Stimulated activated naive CD8-positive, alpha-beta T cell treated with anti-CD3 and anti-CD28 coated beads, Interleukin-15, Interleukin-2, amounts not matched to agents 100 ng/mL and 50 ng/mL, for 24 hours (primary cell): ENCODE measurements at regions not wholly inside any gene's neighbourhood (a gene's known extent, or its start where the extent isn't known, plus 50 kb on each side); places are given as distances from the start of the nearest gene placed in this dataset.

Experiments used
- H3K27ac Mint-ChIP-seq: one replicate; pipeline ENCODE4 v1.8.0; 2021; ENCODE audit warnings: mild to moderate bottlenecking, mixed read lengths
- H3K27me3 Mint-ChIP-seq: one replicate; pipeline ENCODE4 v1.8.0; 2021; ENCODE audit warnings: mixed read lengths
- H3K36me3 Mint-ChIP-seq: one replicate; pipeline ENCODE4 v1.8.0; 2021; ENCODE audit warnings: low read depth, mixed read lengths
- H3K4me1 Mint-ChIP-seq: one replicate; pipeline ENCODE4 v1.8.0; 2021; ENCODE audit warnings: low read depth, mixed read lengths
- H3K4me3 Mint-ChIP-seq: one replicate; pipeline ENCODE4 v1.8.0; 2021; ENCODE audit warnings: mild to moderate bottlenecking, mixed read lengths
- H3K9me3 Mint-ChIP-seq: one replicate; pipeline ENCODE4 v1.8.0; 2021; ENCODE audit warnings: mixed read lengths

GRCh38 chr5:3303777-3304176, 291.9 kb upstream of the IRX1 start:
- no peaks in the 10 kb centered on the region for H3K36me3 Mint-ChIP-seq
- H3K9me3 Mint-ChIP-seq, result peaks cover 8% of the 10 kb centered on the region
- no peak overlapping the region for H3K27ac Mint-ChIP-seq
- H3K4me3 Mint-ChIP-seq, result no peak overlapping the region
- peaks cover 6% of the 10 kb centered on the region for H3K27me3 Mint-ChIP-seq
- no peaks in the 10 kb centered on the region for H3K4me1 Mint-ChIP-seq

DNA sequence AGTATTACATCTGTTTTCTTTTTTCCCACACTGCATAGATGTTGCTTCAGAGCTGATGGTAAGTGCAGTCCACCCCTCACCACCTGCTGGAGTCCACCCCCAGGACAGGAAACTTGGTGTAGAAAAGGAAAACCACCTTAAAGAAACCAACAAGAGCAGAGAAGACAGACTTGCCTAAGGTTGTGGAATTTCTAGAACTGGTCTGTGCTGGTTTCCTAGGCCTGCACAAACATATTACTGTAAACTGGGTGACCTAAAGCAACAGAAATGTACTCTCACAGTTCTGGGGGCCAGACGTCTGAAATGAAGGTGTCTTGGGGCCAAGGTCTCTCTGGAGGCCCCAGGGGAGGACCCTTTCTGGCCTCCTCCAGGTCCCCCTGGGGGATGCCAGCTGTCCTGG, 293.4 kb upstream of the IRX1 start:
- Mint-ChIP-seq H3K27ac (no peak overlapping the region), H3K27me3 (peaks cover 6% of the 10 kb centered on the region), H3K4me1 (no peaks in the 10 kb centered on the region), H3K4me3 (no peak overlapping the region), H3K9me3 (peaks cover 4% of the 10 kb centered on the region), H3K36me3 (no peaks in the 10 kb centered on the region)

DNA sequence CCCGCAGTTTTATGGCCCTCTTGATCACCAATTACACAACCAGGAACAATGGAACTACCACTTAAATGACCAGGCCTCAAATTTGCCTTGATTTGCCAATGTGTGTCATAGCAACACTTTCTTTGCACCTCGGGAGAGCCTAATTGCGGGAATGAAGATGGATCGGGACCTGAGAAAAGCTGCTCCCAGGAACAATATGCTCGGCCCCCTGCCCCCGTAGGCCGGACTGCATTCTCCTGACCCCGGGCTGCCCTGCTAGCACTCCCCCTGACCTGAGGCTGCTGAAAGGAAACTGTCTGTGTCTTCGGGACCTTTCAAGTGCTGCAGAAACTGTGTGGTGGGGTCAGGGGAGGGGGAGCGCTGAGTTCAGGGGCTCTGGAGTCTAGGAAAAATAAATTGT, 294.3 kb upstream of the IRX1 start:
- H3K36me3 Mint-ChIP-seq, result no peaks in the 10 kb centered on the region
- peaks cover 6% of the 10 kb centered on the region for H3K27me3 Mint-ChIP-seq
- H3K9me3 Mint-ChIP-seq, result peaks cover 4% of the 10 kb centered on the region
- H3K27ac Mint-ChIP-seq, result no peak overlapping the region
- H3K4me1 Mint-ChIP-seq, result no peaks in the 10 kb centered on the region
- no peak overlapping the region for H3K4me3 Mint-ChIP-seq

DNA sequence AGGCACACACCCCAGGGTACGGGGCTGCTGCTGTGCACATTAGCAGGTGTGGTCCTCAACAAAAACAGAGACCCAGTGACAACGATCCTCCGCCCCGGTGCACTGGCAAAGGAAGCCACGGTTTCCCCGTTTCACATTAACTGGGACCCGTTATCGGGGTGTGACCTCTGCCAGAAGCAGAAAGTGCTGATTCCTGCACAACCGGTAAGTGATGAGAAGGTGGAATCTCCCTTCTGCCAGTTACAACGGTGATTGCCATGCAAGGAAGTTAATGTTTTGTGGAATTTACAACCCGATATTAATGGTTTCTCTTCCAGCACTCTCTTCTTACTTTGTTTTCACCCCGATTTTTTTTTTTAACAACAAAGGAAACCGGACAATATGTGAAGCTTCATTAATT, 294.9 kb upstream of the IRX1 start:
- Mint-ChIP-seq H3K4me1 (no peaks in the 10 kb centered on the region), H3K27me3 (peaks cover 6% of the 10 kb centered on the region), H3K27ac (no peak overlapping the region), H3K4me3 (no peak overlapping the region), H3K36me3 (no peaks in the 10 kb centered on the region), H3K9me3 (peaks cover 4% of the 10 kb centered on the region)

DNA sequence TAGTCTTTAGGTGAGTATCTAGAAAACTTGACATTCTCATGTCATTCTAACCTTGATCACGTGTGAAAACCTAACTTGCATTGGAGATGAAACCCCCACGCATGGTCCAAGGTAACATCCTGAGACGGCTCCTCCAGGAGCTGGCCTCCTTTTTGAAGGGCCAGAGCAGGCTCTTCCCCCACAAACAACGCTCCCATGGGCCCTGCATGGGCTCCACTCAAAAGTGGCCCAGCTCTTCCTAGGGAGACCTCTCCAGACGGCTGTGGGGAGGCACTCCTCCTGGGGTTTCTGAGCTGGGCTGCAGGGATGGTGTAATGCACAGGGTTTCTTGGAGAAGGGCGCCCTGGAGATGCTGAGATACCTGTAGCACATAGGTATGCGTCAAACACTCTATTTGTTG, 296.2 kb upstream of the IRX1 start:
- Mint-ChIP-seq H3K4me1 (no peaks in the 10 kb centered on the region), H3K36me3 (no peaks in the 10 kb centered on the region), H3K9me3 (no peaks in the 10 kb centered on the region), H3K27ac (no peak overlapping the region), H3K4me3 (no peak overlapping the region), H3K27me3 (peaks cover 6% of the 10 kb centered on the region)

DNA sequence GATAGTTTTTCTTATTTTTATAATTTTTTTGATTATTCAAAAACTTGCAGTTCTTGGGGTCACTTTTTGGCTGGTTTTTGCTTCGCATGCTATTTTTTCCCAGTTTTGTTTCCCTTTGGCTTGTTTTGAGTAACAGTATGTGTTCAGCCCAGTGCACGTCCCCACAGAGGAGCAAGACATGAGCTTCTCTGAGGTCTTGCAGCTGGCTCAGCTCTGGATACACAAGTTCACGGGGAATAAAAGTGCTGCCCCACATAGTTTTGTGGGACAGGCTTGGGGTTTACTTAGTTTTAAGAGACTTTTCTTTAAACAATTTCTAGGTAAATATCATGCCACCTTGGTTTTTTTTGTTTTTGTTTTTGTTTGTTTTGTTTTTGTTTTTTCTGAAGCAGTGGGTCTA, 297.8 kb upstream of the IRX1 start:
- H3K27me3 Mint-ChIP-seq, result peaks cover 6% of the 10 kb centered on the region
- no peaks in the 10 kb centered on the region for H3K36me3 Mint-ChIP-seq
- H3K9me3 Mint-ChIP-seq, result no peaks in the 10 kb centered on the region
- no peak overlapping the region for H3K4me3 Mint-ChIP-seq
- no peaks in the 10 kb centered on the region for H3K4me1 Mint-ChIP-seq
- no peak overlapping the region for H3K27ac Mint-ChIP-seq

DNA sequence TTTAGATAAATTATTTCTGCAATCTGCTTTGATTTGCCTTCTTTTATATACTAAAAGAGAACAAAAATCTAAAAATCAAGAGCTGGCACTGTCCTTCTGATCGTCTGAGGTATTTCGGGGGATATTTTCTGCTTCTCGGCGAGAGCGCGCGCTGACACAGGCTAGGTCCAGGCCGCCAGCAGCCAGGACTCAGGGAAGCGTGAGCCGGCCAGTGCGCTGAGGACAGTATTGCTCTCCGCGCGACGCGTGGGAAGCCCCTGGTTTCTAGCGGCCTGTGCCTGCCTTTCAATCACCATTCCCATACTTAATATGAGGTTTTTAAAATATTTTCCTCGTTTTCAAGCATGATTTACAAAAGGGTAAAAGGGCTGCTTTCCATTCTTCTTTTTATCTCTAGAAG, 307.3 kb upstream of the IRX1 start:
- H3K4me3 Mint-ChIP-seq, result no peak overlapping the region
- no peak overlapping the region for H3K27ac Mint-ChIP-seq
- H3K36me3 Mint-ChIP-seq, result no peaks in the 10 kb centered on the region
- H3K27me3 Mint-ChIP-seq, result no peaks in the 10 kb centered on the region
- no peaks in the 10 kb centered on the region for H3K4me1 Mint-ChIP-seq
- H3K9me3 Mint-ChIP-seq, result no peaks in the 10 kb centered on the region

GRCh38 chr5:3287516-3287915, 308.1 kb upstream of the IRX1 start:
- Mint-ChIP-seq H3K27me3 (no peaks in the 10 kb centered on the region), H3K9me3 (no peaks in the 10 kb centered on the region)

GRCh38 chr5:3285621-3286020, 310.0 kb upstream of the IRX1 start:
- no peaks in the 10 kb centered on the region for H3K4me1 Mint-ChIP-seq
- no peak overlapping the region for H3K27ac Mint-ChIP-seq
- no peak overlapping the region for H3K4me3 Mint-ChIP-seq
- H3K27me3 Mint-ChIP-seq, result peaks cover 4% of the 10 kb centered on the region
- H3K9me3 Mint-ChIP-seq, result no peaks in the 10 kb centered on the region
- H3K36me3 Mint-ChIP-seq, result no peaks in the 10 kb centered on the region

More at GRCh38 chr5:3287516-3287915, 308.1 kb upstream of the IRX1 start:
- no peaks in the 10 kb centered on the region for H3K36me3 Mint-ChIP-seq
- no peaks in the 10 kb centered on the region for H3K4me1 Mint-ChIP-seq
- H3K4me3 Mint-ChIP-seq, result no peak overlapping the region
- H3K27ac Mint-ChIP-seq, result no peak overlapping the region

DNA sequence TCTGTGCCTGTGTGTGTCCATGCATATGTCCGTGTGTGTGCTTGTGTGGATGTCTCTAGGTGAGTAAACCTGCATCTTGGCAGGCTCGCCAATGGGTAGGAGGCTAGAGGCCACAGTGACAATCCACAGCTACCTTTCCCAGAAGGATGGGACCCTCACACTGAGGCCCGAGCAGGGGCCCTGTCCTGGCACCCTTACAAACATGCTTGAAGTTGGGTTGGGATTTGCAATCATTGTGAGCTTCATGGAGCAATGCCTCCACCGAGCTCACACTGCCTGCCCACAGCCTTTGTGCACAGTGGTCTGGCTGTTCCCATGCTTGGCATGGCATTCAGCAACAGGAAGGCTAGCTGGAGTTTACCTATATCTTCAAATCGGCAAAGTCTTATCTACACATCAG, 311.1 kb upstream of the IRX1 start:
- Mint-ChIP-seq H3K27ac (no peak overlapping the region), H3K27me3 (peaks cover 10% of the 10 kb centered on the region), H3K4me3 (no peak overlapping the region), H3K4me1 (no peaks in the 10 kb centered on the region), H3K36me3 (no peaks in the 10 kb centered on the region), H3K9me3 (no peaks in the 10 kb centered on the region)

- Mint-ChIP-seq H3K36me3 (no peaks in the 10 kb centered on the region), H3K4me3 (no peak overlapping the region), H3K9me3 (no peaks in the 10 kb centered on the region), H3K27ac (no peak overlapping the region), H3K27me3 (peaks cover 10% of the 10 kb centered on the region), H3K4me1 (no peaks in the 10 kb centered on the region)
Observed at GRCh38 chr5:3282841-3283240, 312.8 kb upstream of the IRX1 start.

GRCh38 chr5:3281366-3281765, 314.3 kb upstream of the IRX1 start:
- H3K27me3 Mint-ChIP-seq, result peaks cover 10% of the 10 kb centered on the region
- no peaks in the 10 kb centered on the region for H3K4me1 Mint-ChIP-seq

DNA sequence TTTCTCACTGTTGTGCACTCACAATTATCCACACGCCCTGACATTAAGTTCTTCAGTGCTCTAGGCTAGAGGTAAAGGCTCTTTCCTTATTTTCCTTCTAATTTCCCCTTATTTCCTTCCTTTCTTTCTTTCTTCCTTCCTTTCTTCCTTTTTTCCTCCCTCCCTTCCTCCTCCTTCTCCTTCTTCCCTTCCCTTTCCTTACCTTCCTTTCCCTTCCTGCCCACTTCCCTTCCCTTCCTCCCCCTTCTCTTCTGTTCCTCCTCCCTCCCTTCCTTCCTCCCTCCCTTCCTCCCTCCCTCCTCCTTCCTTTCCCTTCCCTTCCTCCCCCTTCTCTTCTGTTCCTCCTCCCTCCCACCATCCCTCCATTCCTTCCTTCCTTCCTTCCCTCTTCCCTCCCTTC, 317.0 kb upstream of the IRX1 start:
- Mint-ChIP-seq H3K4me3 (no peak overlapping the region), H3K27ac (no peak overlapping the region), H3K9me3 (no peaks in the 10 kb centered on the region), H3K27me3 (peaks cover 10% of the 10 kb centered on the region), H3K36me3 (no peaks in the 10 kb centered on the region), H3K4me1 (no peaks in the 10 kb centered on the region)

More at GRCh38 chr5:3281366-3281765, 314.3 kb upstream of the IRX1 start:
- Mint-ChIP-seq H3K36me3 (no peaks in the 10 kb centered on the region), H3K27ac (no peak overlapping the region), H3K9me3 (no peaks in the 10 kb centered on the region), H3K4me3 (no peak overlapping the region)

GRCh38 chr5:3277590-3278196, 317.9 kb upstream of the IRX1 start:
- peaks cover 10% of the 10 kb centered on the region for H3K27me3 Mint-ChIP-seq
- H3K9me3 Mint-ChIP-seq, result no peaks in the 10 kb centered on the region
- no peaks in the 10 kb centered on the region for H3K4me1 Mint-ChIP-seq
- no peak overlapping the region for H3K27ac Mint-ChIP-seq
- no peak overlapping the region for H3K4me3 Mint-ChIP-seq
- H3K36me3 Mint-ChIP-seq, result no peaks in the 10 kb centered on the region

DNA sequence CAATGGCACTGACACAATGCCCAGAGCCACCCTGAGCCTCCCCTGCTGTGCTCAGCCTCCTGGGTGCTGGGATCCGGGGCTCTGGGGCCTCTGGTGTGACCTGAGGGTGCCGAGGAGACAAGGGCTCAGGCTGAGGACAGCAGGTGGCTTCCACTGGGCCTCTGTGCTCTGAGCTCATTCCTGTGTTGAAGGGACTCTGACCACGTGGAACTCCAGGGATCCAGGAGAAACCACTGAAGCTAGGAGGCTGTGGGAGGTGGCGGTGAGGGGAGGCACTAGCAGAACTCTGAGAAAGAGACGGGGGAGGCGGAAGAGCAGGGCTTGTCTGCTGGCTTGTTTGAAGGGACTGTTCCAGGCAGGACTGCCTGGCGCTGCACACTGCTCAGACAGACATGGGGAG, 318.7 kb upstream of the IRX1 start:
- no peaks in the 10 kb centered on the region for H3K36me3 Mint-ChIP-seq
- H3K27me3 Mint-ChIP-seq, result peaks cover 10% of the 10 kb centered on the region
- no peaks in the 10 kb centered on the region for H3K9me3 Mint-ChIP-seq
- H3K4me3 Mint-ChIP-seq, result no peak overlapping the region
- no peak overlapping the region for H3K27ac Mint-ChIP-seq
- H3K4me1 Mint-ChIP-seq, result no peaks in the 10 kb centered on the region

DNA sequence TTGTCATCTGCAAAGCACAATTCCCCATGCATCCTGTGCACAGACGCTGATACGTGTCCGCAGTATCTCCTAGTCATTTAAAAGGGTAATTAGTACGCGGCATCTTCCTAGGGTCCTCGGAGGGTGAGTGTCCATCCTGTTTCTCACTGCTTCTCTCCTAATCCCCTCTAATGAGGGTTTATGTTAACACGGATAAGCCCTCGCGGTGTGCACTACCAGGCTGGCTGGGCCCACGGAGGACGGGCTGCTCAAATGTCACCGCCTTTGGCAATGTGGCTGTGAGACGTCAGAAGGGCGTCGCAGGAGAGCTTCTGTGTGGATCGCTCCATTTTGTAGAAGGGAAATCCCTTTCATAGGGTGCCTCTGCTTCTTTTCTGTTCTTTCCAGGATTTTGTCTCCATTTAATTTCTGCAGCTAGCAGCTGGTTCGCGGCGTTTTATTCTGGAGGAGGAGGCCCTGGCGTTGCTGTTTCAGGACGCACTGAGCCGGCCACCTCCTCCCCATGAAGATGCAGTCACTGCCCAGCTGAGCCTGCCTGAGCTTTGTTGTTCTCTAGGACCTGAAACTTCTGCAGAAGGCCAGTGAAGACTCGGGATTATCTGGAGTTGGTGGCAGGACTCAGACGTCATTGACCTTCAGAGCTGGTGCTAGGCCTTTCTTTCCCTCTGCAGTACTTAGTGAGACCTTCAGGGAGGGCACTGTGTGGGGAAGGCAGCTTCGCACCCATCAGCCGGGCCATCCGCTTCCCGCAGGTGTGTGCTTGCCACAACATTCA, 326.1 kb upstream of the IRX1 start:
- Mint-ChIP-seq H3K36me3 (no peaks in the 10 kb centered on the region), H3K4me1 (no peaks in the 10 kb centered on the region), H3K27ac (no peak overlapping the region), H3K9me3 (no peaks in the 10 kb centered on the region), H3K27me3 (no peaks in the 10 kb centered on the region), H3K4me3 (no peak overlapping the region)
